ENCODE measurements at regions not wholly inside any gene's neighbourhood (a gene's known extent, or its start where the extent isn't known, plus 50 kb on each side); places are given as distances from the start of the nearest gene placed in this dataset.

DNA sequence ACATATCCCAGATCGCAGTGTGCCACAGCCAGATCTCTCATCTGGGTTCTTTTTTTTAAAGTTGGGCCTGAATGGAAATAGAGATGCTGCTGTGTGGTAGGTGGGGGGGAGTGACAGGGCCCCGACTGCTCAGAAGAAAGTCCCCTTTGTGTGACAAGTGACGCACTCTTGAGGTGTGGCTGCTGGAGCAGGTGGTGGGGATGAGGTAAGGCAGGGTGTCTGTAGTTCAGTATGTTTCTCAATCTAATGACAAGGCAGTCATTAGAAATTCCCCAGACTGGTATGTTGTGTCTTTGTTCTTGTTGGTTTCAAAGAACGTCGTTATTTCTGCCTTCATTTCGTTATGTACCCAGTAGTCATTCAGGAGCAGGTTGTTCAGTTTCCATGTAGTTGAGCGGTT lies 128.8 kb upstream of the TACR1 start:
- BruUV-seq (replicated peaks): no TSS peak
- TF ChIP-seq CTCF (conservative IDR thresholded peaks at IDR 0.05; ENCODE audit: low read length) (no peak), EZH2phosphoT487 (IDR thresholded peaks at IDR 0.05; ENCODE audit: borderline replicate concordance, low read depth, low read length) (no peak)
- no peaks in the 10 kb centered on the region for H3K9me3 ChIP-seq (ENCODE audit: low read length)
- H4K20me1 ChIP-seq (ENCODE audit: insufficient read depth, low read length): no peaks in the 10 kb centered on the region
- intact Hi-C loops (cut with micrococcal nuclease; ENCODE audit: unreplicated experiment): no loop called here
- no peaks in the 10 kb centered on the region for H3K4me1 ChIP-seq (ENCODE audit: insufficient read depth, low read length, poor library complexity, severe bottlenecking)
- H3K79me2 ChIP-seq (ENCODE audit: insufficient read depth, low read depth, low read length): no peaks in the 10 kb centered on the region
- H3K4me3 ChIP-seq (ENCODE audit: low read depth, low read length, poor library complexity, severe bottlenecking): no peak overlapping the region
- no peaks in the 10 kb centered on the region for H3K36me3 ChIP-seq (ENCODE audit: insufficient read depth, low read length)
- ChIA-PET POLR2A (no interaction called here), CTCF (ENCODE audit: unreplicated experiment) (no interaction called here)
- no peak for DNase-seq (ENCODE audit: low spot score)
- H3K27ac ChIP-seq (ENCODE audit: low read depth, low read length, poor library complexity, severe bottlenecking): no peak overlapping the region
- H3K9me2 ChIP-seq (ENCODE audit: insufficient read depth, low read length): no peaks in the 10 kb centered on the region
- no peak overlapping the region for H2AFZ ChIP-seq (ENCODE audit: low read length)
- H3K4me2 ChIP-seq (ENCODE audit: low read length): no peak overlapping the region

DNA sequence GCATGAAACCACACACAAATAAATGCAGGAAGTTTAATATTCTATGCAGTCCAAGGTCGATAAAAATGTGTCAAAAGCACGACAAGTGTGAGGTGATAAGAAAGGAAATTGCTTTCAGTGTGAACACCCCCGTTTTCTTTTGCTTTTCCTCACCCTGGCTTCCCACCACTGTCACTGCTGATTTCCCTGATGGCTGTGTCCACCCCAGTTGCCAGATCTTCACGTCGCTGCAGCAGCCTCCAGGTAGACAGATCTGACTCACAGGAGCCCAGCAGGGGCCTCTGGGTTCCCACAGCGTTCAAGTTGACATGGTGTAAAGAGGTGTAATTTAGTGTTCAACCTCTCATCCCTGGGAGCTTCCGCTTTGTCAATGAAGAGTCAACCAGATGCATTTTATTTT lies 128.0 kb upstream of the TACR1 start:
- TF ChIP-seq EZH2phosphoT487 (IDR thresholded peaks at IDR 0.05; ENCODE audit: borderline replicate concordance, low read depth, low read length): no peak
- TF ChIP-seq CTCF (conservative IDR thresholded peaks at IDR 0.05; ENCODE audit: low read length): no peak
- Histone ChIP-seq H3K36me3 (ENCODE audit: insufficient read depth, low read length) (no peaks in the 10 kb centered on the region), H3K79me2 (ENCODE audit: insufficient read depth, low read depth, low read length) (no peaks in the 10 kb centered on the region), H4K20me1 (ENCODE audit: insufficient read depth, low read length) (no peaks in the 10 kb centered on the region), H3K4me3 (ENCODE audit: low read depth, low read length, poor library complexity, severe bottlenecking) (no peak overlapping the region), H3K4me2 (ENCODE audit: low read length) (no peak overlapping the region), H3K9me2 (ENCODE audit: insufficient read depth, low read length) (no peaks in the 10 kb centered on the region), H2AFZ (ENCODE audit: low read length) (no peak overlapping the region), H3K27ac (ENCODE audit: low read depth, low read length, poor library complexity, severe bottlenecking) (no peak overlapping the region), H3K4me1 (ENCODE audit: insufficient read depth, low read length, poor library complexity, severe bottlenecking) (no peaks in the 10 kb centered on the region), H3K9me3 (ENCODE audit: low read length) (no peaks in the 10 kb centered on the region)
- no peak for DNase-seq (ENCODE audit: low spot score)
- BruUV-seq (replicated peaks): no TSS peak
- CTCF ChIA-PET (ENCODE audit: unreplicated experiment): no interaction called here
- POLR2A ChIA-PET: no interaction called here
- intact Hi-C loops (cut with micrococcal nuclease; ENCODE audit: unreplicated experiment): no loop called here

DNA sequence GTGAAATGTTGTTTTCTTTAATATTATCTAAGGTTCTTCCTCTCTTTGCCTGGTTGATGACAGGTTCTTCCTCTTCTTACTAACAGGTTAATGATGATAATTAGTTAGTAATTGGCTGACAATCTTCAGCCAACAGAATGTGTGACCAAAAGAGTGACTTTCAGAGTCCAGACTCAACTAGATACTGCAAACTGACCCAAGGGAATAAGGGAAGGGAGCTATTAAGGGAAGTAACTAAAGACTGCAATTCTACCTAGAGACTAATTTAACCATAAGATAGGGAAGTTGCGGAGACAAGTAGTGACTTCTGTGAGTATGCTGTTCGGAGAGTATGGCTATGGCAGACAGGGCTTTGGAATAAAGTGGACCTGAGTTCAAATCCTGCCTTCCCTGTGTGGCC lies 127.3 kb upstream of the TACR1 start:
- Histone ChIP-seq H3K9me3 (ENCODE audit: low read length) (no peaks in the 10 kb centered on the region), H3K36me3 (ENCODE audit: insufficient read depth, low read length) (no peaks in the 10 kb centered on the region), H3K4me1 (ENCODE audit: insufficient read depth, low read length, poor library complexity, severe bottlenecking) (no peaks in the 10 kb centered on the region), H2AFZ (ENCODE audit: low read length) (no peak overlapping the region), H4K20me1 (ENCODE audit: insufficient read depth, low read length) (no peaks in the 10 kb centered on the region), H3K4me3 (ENCODE audit: low read depth, low read length, poor library complexity, severe bottlenecking) (no peak overlapping the region), H3K79me2 (ENCODE audit: insufficient read depth, low read depth, low read length) (no peaks in the 10 kb centered on the region), H3K9me2 (ENCODE audit: insufficient read depth, low read length) (no peaks in the 10 kb centered on the region), H3K4me2 (ENCODE audit: low read length) (no peak overlapping the region), H3K27ac (ENCODE audit: low read depth, low read length, poor library complexity, severe bottlenecking) (no peak overlapping the region)
- intact Hi-C loops (cut with micrococcal nuclease; ENCODE audit: unreplicated experiment): no loop called here
- ChIA-PET CTCF (ENCODE audit: unreplicated experiment) (no interaction called here), POLR2A (no interaction called here)
- DNase-seq (ENCODE audit: low spot score): no peak
- TF ChIP-seq CTCF (conservative IDR thresholded peaks at IDR 0.05; ENCODE audit: low read length): no peak
- no peak for TF ChIP-seq EZH2phosphoT487 (IDR thresholded peaks at IDR 0.05; ENCODE audit: borderline replicate concordance, low read depth, low read length)
- no TSS peak for BruUV-seq (replicated peaks)

Measured in OCI-LY7 (cell line).